WERI-Rb-1 (cell line): ENCODE measurements at regions not wholly inside any gene's neighbourhood (a gene's known extent, or its start where the extent isn't known, plus 50 kb on each side); places are given as distances from the start of the nearest gene placed in this dataset.

Source experiments
- DNase-seq: peaks from one replicate; pipeline ENCODE4 v3.0.0-alpha.2; 2020
- H3K27ac ChIP-seq: fragments of 250-450 bp; sonication (Bioruptor Pico); 2 replicates; pipeline ENCODE4 v1.5.1; 2020; ENCODE audit warnings: mild to moderate bottlenecking, moderate library complexity
- H3K27me3 ChIP-seq: fragments of 250-450 bp; sonication (Bioruptor Pico); 2 replicates; pipeline ENCODE4 v1.5.1; 2021; ENCODE audit warnings: mild to moderate bottlenecking, low read depth, moderate library complexity; ENCODE audit not compliant: insufficient read depth, severe bottlenecking
- H3K36me3 ChIP-seq: fragments of 250-450 bp; sonication (Bioruptor Pico); 2 replicates; pipeline ENCODE4 v1.5.1; 2020; ENCODE audit warnings: mild to moderate bottlenecking, moderate library complexity
- H3K4me3 ChIP-seq: 2 replicates; pipeline ENCODE4 v1.5.1; 2011; ENCODE audit warnings: low read depth, mild to moderate bottlenecking, control low read depth, low read length
- H3K9me3 ChIP-seq: fragments of 250-450 bp; sonication (Bioruptor Pico); 2 replicates; pipeline ENCODE4 v1.5.1; 2021; ENCODE audit warnings: mild to moderate bottlenecking, moderate library complexity; ENCODE audit not compliant: severe bottlenecking
- TF ChIP-seq, protein P1 (sequence below): IDR thresholded peaks from 2 replicates; pipeline ENCODE4 v1.5.1; 2011; ENCODE audit warnings: low read depth, mild to moderate bottlenecking, control low read depth, inconsistent platforms, low read length

DNA sequence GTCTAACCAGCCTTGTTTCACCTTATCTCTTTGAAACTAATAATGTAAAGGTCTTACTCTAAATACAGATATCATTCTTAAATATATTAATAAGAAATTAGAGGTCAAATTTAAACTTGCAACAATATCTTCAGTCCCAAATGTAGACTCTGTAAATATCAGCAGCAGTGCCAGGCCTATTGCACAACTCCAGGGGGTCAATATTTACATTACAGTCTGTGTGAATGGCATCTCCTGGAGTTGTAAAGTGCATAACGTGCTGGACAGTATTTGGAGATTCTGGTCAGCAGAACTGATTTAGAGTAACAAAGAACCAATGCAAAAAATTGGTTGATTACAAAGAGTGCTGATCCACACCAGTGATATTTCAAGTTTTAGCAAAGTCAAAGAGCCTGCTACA lies 1225.9 kb downstream of the PCDH19 start:
- TF ChIP-seq, protein P1, sequence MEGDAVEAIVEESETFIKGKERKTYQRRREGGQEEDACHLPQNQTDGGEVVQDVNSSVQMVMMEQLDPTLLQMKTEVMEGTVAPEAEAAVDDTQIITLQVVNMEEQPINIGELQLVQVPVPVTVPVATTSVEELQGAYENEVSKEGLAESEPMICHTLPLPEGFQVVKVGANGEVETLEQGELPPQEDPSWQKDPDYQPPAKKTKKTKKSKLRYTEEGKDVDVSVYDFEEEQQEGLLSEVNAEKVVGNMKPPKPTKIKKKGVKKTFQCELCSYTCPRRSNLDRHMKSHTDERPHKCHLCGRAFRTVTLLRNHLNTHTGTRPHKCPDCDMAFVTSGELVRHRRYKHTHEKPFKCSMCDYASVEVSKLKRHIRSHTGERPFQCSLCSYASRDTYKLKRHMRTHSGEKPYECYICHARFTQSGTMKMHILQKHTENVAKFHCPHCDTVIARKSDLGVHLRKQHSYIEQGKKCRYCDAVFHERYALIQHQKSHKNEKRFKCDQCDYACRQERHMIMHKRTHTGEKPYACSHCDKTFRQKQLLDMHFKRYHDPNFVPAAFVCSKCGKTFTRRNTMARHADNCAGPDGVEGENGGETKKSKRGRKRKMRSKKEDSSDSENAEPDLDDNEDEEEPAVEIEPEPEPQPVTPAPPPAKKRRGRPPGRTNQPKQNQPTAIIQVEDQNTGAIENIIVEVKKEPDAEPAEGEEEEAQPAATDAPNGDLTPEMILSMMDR = no peak
- Histone ChIP-seq H3K4me3 (no peak overlapping the region), H3K9me3 (no peaks in the 10 kb centered on the region), H3K36me3 (no peaks in the 10 kb centered on the region), H3K27me3 (peaks cover 26% of the 10 kb centered on the region), H3K27ac (no peak overlapping the region)
- no peak for DNase-seq

DNA sequence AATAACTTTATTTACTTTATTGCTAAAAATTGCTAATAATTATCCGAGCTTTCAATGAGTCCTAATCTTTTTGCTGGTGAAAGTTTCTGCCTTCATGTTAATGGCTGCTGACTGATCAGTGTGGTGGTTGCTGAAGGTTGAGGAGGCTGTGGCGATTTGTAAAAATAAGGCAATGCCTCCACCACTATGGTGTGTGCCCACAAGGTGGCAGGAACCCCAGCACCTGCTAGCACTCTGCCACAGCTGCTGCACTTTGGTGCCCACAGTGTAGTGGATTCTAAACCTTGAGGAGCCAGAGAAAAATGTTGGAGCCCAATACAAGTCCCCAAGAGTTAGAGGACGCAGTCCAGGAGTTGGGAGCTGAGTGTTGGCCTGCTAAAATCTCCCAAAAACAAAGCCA lies 1237.1 kb downstream of the PCDH19 start:
- TF ChIP-seq, protein P1 = no peak

DNA sequence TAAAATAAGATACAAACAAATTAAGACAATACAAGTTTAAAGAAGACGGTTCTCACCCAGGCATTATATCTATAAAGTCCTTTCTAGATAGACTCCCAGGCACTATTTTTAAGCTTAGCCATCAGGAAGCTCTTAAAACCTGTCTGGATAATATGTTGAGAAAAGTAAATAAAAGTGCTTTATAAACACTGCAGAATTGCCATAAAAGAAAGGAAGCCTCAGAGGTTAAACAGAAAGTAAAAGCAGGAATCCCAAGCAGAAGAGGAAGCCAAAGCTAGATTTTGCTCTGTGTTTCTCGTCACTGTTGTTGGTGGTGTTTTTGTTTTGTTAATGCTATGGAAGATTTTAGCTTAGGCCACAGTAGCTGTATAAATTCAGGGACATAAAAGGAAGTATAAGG lies 1267.3 kb downstream of the PCDH19 start:
- H3K36me3 ChIP-seq = no peaks in the 10 kb centered on the region
- no peak for DNase-seq
- H3K27ac ChIP-seq = no peak overlapping the region
- H3K9me3 ChIP-seq = no peaks in the 10 kb centered on the region
- peaks cover 22% of the 10 kb centered on the region for H3K27me3 ChIP-seq
- H3K4me3 ChIP-seq = no peak overlapping the region
- TF ChIP-seq, protein P1 = no peak

More for the DNA sequence above, 1237.1 kb downstream of the PCDH19 start:
- no peak overlapping the region for H3K4me3 ChIP-seq
- peaks cover 22% of the 10 kb centered on the region for H3K27me3 ChIP-seq
- DNase-seq = no peak
- no peaks in the 10 kb centered on the region for H3K36me3 ChIP-seq
- no peaks in the 10 kb centered on the region for H3K9me3 ChIP-seq
- no peak overlapping the region for H3K27ac ChIP-seq

DNA sequence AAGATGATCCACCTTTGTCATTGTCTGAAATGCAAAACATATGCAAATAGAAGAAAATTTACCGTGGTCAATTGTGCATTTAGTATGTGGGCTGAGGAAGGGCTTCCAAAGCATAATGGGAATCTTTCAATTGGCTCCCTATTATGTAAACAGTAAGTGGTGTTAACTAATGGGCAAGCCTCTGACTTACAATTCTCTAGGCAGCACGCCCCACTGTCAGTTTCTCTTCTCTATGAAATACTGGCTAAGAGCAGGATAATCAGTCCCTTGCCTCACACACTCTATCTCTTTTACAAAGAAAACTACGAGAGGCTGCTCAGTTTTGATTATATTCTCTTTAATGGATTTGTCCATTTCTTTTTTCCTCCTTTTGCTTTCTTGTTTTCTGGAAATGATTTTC lies 1272.6 kb downstream of the PCDH19 start:
- Histone ChIP-seq H3K36me3 (no peaks in the 10 kb centered on the region), H3K27ac (no peak overlapping the region), H3K4me3 (no peak overlapping the region), H3K27me3 (peaks cover 20% of the 10 kb centered on the region), H3K9me3 (no peaks in the 10 kb centered on the region)
- no peak for DNase-seq
- TF ChIP-seq, protein P1 = no peak

DNA sequence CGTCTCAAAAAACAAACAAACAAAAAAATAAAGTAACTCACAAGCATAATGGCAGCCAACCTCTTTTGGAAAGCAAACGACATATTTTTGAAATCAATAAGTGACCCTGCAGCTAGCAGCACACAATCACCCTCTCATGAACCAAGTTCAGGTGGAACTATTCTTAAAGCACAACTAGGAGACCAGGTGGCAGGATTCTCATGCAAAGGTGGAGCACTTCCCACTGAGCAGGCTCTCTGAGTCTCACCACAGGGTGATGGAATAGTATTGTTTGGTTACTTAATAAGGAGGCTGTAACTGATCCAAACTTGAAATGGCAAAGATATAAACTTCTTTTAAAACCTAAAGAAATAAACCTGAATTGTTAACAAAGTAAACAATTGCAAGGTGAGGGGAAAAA lies 1293.1 kb downstream of the PCDH19 start:
- Histone ChIP-seq H3K4me3 (no peak overlapping the region), H3K36me3 (no peaks in the 10 kb centered on the region), H3K27me3 (peaks cover 10% of the 10 kb centered on the region), H3K27ac (no peak overlapping the region), H3K9me3 (no peaks in the 10 kb centered on the region)
- TF ChIP-seq, protein P1 = no peak
- DNase-seq = no peak

DNA sequence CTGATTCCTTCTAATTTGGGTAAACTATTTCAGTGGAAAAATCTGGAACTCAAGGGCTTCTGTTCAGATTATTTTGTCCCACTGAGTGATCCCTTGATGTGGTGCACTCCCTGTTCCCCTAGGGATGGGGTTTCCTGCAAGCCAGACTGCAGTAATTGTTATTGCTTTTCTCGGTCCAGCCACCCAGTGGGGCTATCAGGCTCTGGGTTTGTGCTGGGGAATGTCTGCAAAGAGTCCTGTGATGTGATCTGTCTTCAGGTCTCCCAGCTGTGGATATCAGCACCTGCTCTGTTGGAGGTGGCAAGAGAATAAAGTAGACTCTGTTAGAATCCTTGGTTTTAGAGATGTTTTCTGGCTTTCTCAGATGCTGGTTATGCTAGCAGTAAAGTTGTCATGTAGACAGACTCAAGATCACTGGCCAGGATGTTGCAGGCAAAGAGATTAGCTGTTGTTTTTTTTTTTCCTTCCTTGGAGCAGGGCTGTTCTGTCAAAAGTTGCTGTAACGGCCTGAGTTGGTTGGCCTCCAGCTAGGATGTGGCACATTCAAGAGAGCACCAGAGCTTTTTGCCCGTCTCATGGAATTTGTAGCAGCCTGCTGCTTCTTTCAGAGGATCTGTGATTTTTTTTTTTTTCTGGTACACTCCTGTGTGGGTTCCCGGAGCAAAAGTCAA lies 1314.0 kb downstream of the PCDH19 start:
- Histone ChIP-seq H3K4me3 (no peak overlapping the region), H3K27ac (no peak overlapping the region), H3K27me3 (peaks cover 11% of the 10 kb centered on the region), H3K9me3 (no peaks in the 10 kb centered on the region), H3K36me3 (no peaks in the 10 kb centered on the region)
- TF ChIP-seq, protein P1 = no peak
- DNase-seq = no peak
